Fibroblast of skin of abdomen (primary cell): ENCODE measurements at regions not wholly inside any gene's neighbourhood (a gene's known extent, or its start where the extent isn't known, plus 50 kb on each side); places are given as distances from the start of the nearest gene placed in this dataset.
"Not testable (repeated sequence)": the region's sequence is repeated elsewhere in the genome, so short reads cannot be mapped to it uniquely, and the experiment has no call there.

Source experiments
- DNase-seq: peaks from one replicate; pipeline ENCODE4 v3.0.0-alpha.2; 2013

DNA sequence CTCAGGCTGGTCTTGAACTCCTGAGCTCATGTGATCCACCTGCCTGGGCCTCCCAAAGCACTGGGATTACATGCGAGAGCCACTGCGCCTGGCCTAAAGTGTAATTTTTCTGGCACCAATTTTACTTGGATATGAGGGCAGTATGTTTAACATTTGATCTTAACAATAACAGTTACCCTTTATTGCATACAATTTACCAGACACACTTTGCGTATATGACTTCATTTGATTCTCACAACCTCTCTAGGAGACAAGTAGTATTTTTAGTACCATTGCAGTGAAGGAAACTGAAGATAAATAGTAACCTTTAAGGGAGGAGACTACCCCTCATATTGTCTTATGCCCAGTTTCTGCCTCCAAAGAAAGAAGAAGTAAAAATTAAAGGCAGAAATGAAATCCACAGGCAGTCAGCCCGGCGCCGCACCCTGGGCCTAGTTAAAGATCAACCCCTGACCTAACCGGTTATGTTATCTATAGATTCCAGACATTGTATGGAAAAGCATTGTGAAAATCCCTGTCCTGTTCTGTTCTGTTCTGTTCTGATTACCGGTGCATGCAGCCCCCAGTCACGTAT lies 54.0 kb downstream of the CYP26A1 start:
- not testable (repeated sequence) for DNase-seq

DNA sequence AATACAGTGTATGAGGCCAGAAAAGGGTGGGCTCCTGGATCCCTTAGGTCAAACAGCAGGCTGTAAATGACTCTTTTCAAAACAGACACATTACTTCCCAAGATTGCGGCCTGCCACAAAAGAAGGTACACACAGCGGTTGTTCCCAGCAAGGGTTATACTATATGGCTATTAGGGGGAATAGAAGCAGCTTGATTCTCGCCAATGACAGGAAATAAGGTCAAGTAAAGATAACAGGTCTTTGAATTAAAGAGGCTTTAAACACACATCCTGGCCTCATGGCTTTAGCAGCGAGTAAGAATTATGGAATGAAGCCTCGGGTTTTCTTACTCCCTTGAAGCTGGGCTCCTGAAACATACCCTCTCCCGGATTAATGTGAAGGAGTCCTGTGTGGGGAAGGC lies 58.3 kb downstream of the CYP26A1 start:
- no peak for DNase-seq

DNA sequence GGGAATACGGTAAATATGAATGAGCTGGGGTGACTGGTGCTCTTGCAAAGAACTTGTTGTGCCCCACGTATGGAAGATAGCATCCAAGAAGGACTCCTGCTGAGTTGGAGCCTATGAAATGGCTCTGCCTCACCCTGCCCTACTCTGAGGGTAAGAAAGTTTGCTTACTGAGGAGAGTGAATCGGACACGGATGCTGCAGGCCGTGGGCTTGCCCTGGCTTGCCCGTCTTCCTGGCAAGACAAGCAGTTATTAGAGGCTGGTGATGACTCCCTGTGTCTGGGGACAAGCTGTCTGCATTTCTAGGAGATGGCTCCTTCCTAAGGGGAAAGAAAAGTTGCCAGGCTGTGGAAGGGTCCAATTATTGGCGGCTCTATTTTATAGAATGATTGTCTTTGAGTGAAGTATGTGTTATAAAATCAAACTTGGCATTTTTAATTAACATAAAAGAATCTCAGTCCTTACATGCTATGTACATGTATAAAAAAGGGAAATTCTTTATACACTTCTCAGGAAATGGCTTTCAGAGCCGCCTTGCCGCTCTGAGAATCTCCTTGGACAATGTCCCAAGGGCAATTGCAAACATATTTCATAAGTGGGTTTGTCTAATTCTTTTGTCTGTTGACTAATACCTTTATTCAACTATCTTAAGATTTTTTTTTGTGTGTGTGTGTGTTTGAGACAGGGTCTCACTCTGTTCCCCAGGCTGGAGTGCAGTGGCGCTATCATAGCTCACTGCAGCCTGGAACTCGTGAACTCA lies 64.6 kb downstream of the CYP26A1 start:
- peak; percentile 17 for DNase-seq

DNA sequence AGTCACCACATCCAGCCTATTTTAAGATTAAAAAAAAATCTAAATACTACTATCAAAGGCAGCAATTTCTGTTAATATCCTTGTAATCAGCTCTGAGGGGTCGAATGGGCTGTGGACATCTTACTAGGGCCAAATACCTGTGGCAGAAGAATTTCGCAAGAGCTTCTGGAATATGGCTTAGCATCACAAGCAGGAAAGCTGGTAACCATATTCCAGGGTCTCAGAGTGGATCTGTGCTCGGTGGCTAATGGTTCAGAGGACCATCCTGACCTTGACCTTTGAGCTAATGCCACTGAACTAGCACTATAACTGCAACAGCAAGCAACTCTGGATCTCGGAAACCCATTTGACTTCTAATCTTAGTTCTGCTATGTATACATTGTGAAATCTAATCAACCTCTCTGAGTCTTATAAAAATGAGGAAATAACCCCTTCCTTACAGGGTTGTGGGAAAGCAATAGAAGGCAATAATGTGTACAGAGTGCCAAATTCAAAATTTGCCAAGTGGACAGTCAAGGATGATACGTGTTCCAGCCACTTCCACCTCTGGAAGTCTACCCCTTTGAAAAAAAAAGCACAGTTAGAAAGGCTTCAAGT lies 65.5 kb downstream of the CYP26A1 start:
- DNase-seq = no peak

DNA sequence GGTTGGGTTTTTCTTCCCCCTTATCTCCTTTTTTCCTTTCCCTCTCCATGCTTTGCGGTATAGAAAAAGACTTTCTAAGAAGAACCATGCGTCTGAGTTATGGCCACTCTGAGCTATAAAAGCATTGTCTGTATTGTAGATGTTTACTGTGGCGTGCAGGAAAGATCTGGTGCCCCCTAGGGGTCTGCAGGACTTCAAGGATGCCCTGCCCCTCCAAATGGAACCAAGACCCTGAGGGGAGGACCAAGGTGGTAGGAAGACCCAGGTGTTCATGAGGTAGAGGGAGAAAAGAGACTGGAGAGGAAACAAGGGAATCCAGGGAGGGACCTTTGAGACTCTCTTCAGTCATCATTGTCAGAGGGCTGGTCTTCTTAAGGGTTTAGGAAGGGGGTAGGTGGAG lies 68.8 kb downstream of the CYP26A1 start:
- DNase-seq = no peak

DNA sequence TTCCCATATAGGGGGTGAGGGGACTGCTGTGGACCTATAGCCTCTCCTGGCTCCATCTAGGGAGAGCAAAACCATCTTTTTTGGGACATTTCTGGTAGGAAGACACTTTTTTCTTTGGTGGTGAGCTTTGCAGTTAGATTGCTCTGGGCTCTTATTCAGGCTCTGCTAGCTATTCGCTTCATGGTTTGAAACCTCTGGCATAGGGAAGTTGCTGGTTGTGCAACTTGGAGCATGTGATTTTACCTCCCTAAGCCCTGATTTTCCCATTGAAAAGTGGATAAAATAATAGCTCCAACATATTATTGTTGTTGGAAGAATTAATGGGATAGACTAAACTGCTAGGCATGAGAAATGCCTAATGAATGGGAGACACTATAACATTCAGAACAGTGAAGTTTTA lies 69.6 kb downstream of the CYP26A1 start:
- no peak for DNase-seq

DNA sequence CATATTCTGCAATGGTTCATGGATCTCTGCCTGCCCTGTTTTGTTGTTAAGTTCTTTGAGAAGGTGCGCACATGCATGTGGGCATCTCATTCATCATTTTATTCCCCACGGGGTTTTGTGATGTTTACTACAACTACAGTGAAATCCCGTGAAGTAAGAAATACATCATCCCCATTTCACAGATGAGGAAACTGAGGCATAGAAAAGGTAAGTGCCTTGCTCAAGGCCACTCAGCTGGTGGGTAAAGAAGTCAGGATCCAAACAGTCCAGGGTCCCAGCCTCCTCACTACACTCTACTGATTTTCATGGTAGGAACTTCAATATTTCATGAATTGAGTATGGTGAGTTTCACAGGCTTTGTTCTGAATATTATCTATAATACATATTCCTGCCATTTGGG lies 72.6 kb downstream of the CYP26A1 start:
- no peak for DNase-seq

DNA sequence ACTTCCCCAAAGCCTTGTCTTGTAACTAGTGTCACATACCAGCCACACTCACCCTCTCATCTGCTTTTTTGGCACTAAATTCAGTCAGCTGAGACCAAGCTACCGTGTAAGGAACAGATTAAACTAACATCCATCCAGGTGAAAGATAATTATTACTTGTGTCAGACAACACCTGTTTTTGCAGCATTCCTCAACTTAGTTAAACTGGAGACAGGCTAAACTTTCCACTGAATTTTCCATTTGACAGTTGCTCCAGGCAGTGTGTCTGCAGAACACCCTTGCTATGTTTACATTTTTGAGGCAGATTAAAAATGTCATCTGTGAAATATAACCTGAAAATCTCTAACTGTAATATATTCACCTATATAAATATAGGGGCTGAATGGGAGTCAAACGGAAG lies 73.6 kb downstream of the CYP26A1 start:
- no peak for DNase-seq

DNA sequence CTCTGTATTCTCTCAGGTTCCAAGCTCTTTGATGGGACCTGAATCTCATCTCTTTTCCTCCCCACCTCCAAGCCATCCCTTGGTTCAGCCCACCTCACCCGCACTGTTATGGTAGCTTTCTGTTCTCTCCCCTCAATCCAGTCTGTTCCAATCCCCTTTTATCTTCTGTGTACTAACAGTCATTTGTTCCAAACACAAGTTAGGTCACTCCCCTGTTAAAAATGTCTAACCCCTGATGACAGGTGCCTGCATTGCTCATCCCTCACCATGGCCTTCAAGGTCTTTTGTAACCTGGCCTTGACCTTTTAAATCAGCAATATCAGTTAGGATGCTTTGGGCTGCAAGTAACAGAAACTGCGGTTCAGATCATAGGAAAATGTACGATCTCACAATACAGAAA lies 74.8 kb downstream of the CYP26A1 start:
- DNase-seq = no peak

DNA sequence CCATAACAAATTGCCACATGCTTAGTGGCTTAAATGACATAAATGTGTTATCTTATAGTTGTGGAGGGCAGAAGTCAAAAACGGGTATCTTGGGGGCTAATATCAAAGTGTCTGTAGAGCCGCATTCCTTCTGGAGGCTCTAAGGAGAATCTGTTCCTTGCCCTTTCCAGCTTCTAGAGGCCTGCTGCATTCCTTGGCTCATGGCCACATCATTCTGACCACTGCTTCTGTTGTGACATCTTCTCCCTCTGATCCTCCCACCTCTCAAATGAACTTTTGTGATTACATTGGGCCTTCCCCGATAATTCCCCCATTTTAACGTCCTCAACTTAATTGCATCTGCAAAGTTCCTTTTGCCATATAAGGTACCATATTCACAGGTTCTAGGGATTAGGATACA lies 76.1 kb downstream of the CYP26A1 start:
- DNase-seq = peak; percentile 25

DNA sequence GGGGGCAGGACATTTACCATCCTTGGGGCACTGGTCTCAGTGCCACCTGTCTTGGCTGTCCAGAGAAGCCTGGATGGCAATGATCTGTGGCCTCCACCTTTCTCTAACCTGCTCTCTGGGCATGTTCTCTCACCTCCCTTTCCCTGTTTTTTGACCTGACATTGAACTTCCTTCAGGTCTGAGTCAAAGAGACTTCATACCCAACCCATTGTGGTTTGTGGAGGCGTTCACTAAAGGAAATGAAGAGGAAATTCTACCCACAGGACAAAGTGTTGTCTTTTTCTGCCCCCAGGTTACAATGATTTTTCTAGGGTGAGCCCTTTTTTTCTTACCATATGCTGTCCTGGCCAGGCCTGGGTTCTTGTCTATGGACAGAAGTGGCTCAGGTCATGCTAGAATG lies 76.6 kb downstream of the CYP26A1 start:
- DNase-seq = no peak

DNA sequence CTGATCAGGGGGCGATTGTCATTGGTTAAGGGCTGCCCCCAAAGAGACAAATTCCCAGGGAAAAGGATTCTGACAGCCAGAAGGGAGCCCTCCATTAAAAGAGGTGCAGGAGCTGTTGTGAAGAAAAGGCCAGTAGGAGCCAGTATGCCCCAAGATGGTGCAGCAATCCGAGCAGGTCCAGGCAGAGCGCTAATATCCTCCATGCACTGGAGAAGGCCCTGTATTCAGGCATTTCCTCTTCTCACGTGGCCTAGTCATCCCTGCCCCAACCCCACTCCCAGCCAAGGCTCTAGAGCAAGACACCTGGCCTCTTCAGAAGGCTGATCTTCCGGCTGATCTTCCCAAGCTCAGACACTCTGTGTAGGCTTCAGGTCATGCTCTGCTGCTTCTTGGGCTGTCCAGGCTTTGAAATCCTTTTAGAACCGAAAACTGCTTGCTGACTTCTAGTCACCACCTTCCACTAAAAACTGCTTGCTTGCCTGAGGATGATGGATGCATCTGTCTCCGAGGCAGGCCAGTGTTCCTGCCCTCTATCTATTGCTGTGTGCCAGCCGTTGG lies 77.4 kb downstream of the CYP26A1 start:
- no peak for DNase-seq

DNA sequence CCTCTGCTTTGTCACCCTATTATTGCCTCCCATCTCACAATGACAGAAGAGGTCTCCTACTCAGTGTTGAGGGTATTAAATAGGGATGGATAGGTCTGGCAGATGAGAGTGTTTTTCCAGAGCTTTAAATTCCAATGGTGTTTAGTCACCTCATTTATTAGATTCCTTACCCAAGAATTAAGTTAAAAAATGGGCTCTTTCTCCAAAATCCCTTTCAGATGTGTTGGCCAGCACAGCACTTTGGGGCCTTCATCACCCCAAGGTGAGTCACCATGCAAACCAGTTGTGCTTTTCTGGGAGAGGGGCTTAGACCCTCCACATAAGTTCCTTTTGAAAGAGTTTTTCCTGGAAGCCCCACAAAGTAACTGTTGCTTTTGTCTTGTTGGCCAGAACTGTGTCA lies 78.4 kb downstream of the CYP26A1 start:
- peak; percentile 87 for DNase-seq

DNA sequence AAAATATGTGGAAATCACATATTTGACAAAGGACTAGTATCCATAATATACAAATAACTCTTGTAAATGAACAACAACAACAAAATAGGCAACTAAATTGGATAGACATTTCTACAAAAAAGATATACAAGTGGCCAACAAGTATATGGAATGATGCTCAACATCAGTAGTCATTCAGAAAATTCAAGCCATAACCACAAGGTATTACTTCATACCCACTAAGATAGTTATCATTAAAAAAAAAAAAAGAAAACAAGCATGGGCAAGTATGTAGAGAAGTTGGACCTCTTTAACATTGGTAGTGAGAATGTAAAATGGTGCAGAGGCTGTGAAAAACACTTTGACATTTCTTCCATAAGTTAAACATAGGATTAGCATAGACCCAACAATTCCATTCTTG lies 80.8 kb downstream of the CYP26A1 start:
- no peak for DNase-seq

DNA sequence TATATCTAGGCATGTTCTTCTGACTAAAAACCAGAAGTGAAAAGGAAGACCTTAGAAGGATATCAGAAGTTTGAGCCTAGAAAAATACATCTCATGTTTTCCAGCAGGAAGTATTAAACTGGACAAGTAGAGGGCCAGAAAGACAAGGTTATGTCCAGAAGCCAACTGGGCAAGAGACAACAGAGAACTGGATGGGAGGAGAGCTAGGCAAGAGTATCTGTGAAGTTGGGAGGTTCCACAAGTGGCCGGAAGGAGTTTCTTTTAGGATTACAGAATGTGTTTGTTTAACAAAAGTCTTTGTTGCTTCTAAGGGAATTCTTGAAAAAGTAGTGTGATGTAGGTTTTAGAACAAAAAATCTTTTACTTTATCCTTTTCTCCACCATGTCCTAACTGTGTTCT lies 86.4 kb downstream of the CYP26A1 start:
- no peak for DNase-seq

DNA sequence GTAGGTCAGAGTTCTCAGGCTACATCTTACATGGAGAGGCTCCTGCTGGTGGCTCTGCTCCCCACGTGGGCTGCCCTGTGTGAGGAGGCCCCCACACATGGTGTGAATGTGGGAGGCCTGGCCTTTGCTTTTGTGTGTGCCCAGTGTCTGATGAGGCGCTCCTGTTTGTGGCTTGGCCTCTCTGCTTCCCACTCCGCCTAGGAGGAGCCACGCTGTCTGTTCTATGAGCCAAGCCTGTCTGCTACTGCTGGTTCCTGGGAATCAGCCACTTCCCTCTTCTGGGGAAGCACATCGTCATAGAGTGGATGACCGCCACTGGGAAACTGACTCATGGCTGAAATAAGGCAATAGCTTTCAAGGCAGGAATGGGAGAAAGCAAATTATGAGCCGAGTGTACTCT lies 87.1 kb downstream of the CYP26A1 start:
- peak; percentile 68 for DNase-seq

DNA sequence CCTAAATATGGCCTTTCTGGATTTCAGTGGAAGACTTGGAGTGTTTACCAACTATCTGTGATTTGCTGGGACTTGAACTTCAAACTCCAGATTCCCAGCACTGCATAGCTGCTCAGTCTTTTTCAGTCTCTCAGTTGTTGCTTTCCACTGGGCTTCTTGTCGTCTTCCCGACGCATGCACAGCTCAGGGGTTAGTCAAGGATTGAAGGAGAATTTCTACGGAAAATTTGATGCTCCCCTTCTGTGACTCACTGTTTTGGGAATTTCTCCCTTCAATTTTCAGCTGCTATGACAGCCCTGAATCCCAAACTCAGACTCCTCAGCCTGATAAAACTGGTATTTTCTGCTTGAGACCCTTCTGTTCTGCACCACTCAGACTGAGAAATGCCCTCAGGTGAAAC lies 91.7 kb downstream of the CYP26A1 start:
- DNase-seq = peak; percentile 50

DNA sequence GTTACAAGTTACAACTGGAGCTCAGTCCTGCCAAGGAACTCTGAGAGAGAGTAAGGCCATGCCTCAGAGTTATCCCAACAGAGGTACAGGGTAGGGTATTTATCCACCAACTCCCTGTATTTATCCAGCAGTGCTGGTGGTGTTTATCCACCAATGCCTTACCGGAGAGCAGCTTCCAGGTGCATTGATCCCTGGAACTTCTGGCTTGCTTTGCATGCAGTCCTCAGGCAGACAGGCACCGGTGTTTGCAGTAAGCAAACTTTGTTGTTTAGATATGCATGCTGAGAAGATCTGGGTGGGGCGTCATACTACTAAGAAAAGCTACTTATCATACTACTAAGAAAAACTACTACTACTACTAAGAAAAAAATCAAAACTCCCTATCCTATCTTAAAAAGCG lies 92.4 kb downstream of the CYP26A1 start:
- no peak for DNase-seq

DNA sequence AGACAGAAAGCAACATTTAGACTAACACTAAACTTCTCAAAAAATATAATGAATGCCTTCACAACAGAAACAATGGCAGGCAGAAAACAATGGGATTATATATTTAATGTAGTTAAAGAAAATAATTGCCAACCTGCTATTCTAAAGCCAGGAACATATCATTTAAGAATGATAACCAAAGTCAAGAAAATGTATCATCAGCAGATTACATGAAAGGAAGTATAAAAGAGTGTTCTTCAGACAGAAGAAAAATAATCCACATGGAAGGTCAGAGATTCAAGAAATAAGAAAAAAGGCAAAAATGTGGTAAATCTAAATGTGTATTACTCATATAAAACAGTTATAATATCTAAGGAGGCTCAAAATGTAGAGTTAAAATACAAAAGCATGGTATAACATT lies 98.1 kb downstream of the CYP26A1 start:
- DNase-seq = no peak

DNA sequence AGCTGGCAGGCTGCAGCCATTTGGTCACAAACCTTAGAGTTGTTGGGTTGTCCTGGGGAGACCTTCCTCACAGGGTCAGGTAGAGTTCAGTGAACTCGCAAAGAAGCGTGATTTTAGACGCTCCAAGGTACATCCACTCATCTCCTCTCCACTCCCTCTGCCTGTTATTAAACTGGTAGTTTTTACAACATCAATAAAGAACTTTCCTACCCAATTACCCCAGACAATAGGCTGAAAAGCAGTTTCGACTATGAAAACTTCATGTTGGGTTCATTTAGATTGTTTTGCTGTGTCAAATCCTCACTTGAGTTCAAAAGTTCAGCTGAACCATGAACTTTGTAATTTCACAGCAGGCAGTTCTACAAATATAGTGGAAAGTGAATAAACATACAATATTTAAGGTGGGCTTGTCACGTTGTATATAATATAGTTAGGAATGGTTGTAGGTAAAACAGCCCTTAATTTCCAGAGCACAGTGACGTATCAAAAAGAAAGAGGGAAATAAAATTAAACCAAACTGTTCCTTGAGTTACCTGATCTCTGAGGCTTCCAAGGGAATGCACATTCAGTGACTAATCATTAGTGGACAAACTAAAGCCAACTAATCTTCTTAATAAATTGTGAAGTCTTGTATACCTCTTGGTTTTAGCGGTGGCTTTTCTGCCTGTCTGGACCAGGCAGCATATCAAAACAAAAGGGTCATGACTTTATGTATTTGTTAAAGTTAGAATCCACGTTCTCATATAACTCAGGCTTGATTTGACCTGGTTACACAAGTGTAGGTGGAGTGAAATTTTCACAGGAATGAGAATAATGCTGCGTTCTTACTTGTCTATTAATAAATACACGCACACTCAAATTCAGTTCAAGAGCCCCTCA lies 100.5 kb downstream of the CYP26A1 start:
- no peak for DNase-seq

DNA sequence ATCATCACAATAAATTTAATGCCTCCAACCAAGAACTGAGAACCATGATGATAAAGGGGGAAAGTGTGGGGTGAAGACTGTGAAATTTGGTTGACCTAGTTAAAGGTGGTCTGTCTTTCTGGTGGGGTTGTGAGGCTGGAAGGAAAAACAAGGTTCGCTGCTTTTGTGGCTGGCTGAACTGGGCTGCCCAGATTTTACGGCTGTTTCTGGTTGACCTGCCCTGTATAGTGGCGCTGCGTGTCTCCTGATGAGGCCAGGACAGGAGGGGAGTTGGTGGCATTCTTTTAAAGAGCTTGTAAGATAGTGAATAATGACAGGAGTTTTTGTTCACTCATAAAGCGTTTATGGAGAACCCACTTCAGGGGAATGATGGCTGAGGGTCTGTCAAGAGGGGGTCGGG lies 101.8 kb downstream of the CYP26A1 start:
- DNase-seq = no peak

DNA sequence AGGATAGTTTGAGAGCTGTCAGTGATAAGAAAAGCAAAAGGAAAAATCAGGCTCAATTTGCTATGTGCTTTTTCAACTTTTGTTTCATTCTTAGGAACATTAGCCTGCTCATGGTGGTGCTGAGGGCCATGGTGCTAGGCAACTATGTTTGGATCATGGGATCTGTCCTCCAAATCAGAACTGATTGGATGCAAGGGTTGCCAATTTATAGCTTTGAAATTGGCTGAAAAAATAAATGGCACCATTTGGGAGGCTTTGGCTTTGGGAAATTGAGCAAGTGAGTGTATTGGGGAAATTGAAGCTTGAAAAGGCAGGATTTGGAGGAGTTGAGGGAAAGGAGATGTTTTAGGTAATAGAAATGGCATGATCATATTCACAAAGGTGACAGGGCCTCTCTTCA lies 103.8 kb downstream of the CYP26A1 start:
- no peak for DNase-seq

DNA sequence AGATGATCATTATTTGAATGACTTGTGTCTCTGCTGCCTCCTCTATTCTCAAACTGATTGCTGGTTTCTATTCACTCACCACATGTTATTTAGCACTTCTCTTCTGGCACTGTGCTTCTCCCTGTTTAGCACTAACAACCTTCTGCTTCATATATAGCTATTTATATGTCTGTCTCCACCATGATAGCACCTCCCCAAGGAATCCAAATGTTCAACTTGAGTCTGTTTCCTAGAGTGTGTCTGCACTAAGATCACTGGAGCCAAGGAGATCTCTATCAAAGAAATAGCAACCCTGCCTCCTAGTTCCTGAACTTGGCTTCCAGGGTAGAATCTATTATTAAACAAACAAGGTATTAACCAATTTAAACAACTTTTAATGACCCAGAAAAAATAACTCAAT lies 104.5 kb downstream of the CYP26A1 start:
- DNase-seq = no peak
